GM23338 (cell line): ENCODE measurements at regions not wholly inside any gene's neighbourhood (a gene's known extent, or its start where the extent isn't known, plus 50 kb on each side); places are given as distances from the start of the nearest gene placed in this dataset. TPM values are rescaled to one million over a fixed set of nuclear protein-coding genes. Genes with fewer than 3 reads are reported as not detected.

Experiments
- ATAC-seq: fragments of 200-7000 bp; cut with Tn5 transposase; 3 replicates; pipeline ENCODE4 v1.9.1; 2020
- DNase-seq: peaks from one replicate; pipeline ENCODE4 v3.0.0-alpha.2; 2015; ENCODE audit warnings: low spot score
- H2AFZ ChIP-seq: fragments of 200-600 bp; sonication (generic); 2 replicates; pipeline ENCODE4 v1.8.0; 2016; ENCODE audit warnings: antibody characterized with exemption, mild to moderate bottlenecking, moderate library complexity
- H3F3A ChIP-seq: fragments of 200-600 bp; sonication (generic); replicated peaks from 2 replicates; pipeline ENCODE4 v1.8.0; 2017; ENCODE audit warnings: antibody characterized with exemption, mixed run types, low read depth
- H3K27ac ChIP-seq: fragments of 200-600 bp; sonication (generic); 2 replicates; pipeline ENCODE4 v1.6.1; 2016; ENCODE audit warnings: low read depth
- H3K27me3 ChIP-seq: fragments of 200-600 bp; sonication (generic); 2 replicates; pipeline ENCODE4 v1.8.0; 2016; ENCODE audit warnings: mild to moderate bottlenecking, mixed run types, moderate library complexity; ENCODE audit not compliant: insufficient read depth
- H3K36me3 ChIP-seq: fragments of 200-600 bp; sonication (generic); 2 replicates; pipeline ENCODE4 v1.8.0; 2016; ENCODE audit warnings: mild to moderate bottlenecking; ENCODE audit not compliant: insufficient read depth
- H3K4me1 ChIP-seq: fragments of 200-600 bp; sonication (generic); 2 replicates; pipeline ENCODE4 v1.8.0; 2016; ENCODE audit warnings: mild to moderate bottlenecking, moderate library complexity; ENCODE audit not compliant: insufficient read depth
- H3K4me2 ChIP-seq: fragments of 200-600 bp; sonication (generic); 2 replicates; pipeline ENCODE4 v1.7.1; 2017; ENCODE audit warnings: mixed run types
- H3K4me3 ChIP-seq: fragments of 200-600 bp; sonication (generic); 2 replicates; pipeline ENCODE4 v1.6.1; 2016; ENCODE audit warnings: mixed run types
- H3K79me2 ChIP-seq: fragments of 200-600 bp; sonication (generic); replicated peaks from 2 replicates; pipeline ENCODE4 v1.8.0; 2017; ENCODE audit warnings: mild to moderate bottlenecking; ENCODE audit not compliant: insufficient read depth
- H3K9me2 ChIP-seq: fragments of 200-600 bp; sonication (generic); 2 replicates; pipeline ENCODE4 v1.8.0; 2017; ENCODE audit not compliant: insufficient read depth
- H4K20me1 ChIP-seq: fragments of 200-600 bp; sonication (generic); replicated peaks from 2 replicates; pipeline ENCODE4 v1.8.0; 2017; ENCODE audit warnings: mild to moderate bottlenecking; ENCODE audit not compliant: insufficient read depth
- H3K27ac Mint-ChIP-seq: 2 replicates; pipeline ENCODE4 v1.8.0; 2020; ENCODE audit warnings: inconsistent platforms, mild to moderate bottlenecking, moderate library complexity, mixed read lengths
- H3K27me3 Mint-ChIP-seq: 3 replicates; pipeline ENCODE4 v1.8.0; 2022; ENCODE audit warnings: low read depth, mild to moderate bottlenecking, moderate library complexity, mixed read lengths, inconsistent platforms; ENCODE audit not compliant: insufficient read depth, poor library complexity
- H3K36me3 Mint-ChIP-seq: 3 replicates; pipeline ENCODE4 v1.8.0; 2021; ENCODE audit warnings: low read depth, mild to moderate bottlenecking, inconsistent platforms, moderate library complexity, mixed read lengths
- H3K4me1 Mint-ChIP-seq: 3 replicates; pipeline ENCODE4 v1.8.0; 2020; ENCODE audit warnings: mild to moderate bottlenecking, inconsistent platforms, mixed read lengths
- H3K4me3 Mint-ChIP-seq: 3 replicates; pipeline ENCODE4 v1.8.0; 2021; ENCODE audit warnings: moderate library complexity, mild to moderate bottlenecking, inconsistent platforms, mixed read lengths
- H3K9me3 Mint-ChIP-seq: 3 replicates; pipeline ENCODE4 v1.8.0; 2020; ENCODE audit warnings: moderate library complexity, mild to moderate bottlenecking, inconsistent platforms, mixed read lengths
- NANOG ChIP-seq: IDR thresholded peaks from 2 replicates; pipeline ENCODE4 v1.6.1; 2016; ENCODE audit warnings: antibody characterized with exemption, borderline replicate concordance
- POLR2AphosphoS5 ChIP-seq: IDR thresholded peaks from 2 replicates; pipeline ENCODE4 v1.6.1; 2016; ENCODE audit warnings: antibody characterized with exemption, low read depth
- small RNA-seq: library from RNA; depleted of rRNA; stranded (forward); fragments of <200 nt; gene quantifications from one replicate; pipeline ENCODE3, GENCODE V24; 2014; ENCODE audit warnings: low replicate concordance

GRCh38 chr7:54485044-54485443 lies 57.1 kb upstream of the VSTM2A start:
- Histone ChIP-seq H2AFZ (no peak overlapping the region), H3K27ac (no peak overlapping the region), H3K27me3 (no peaks in the 10 kb centered on the region), H3K79me2 (no peaks in the 10 kb centered on the region), H3K9me2 (0 out of 2 replicates have a peak, but pooled peaks cover 7% of the 10 kb centered on the region), H3K36me3 (no peaks in the 10 kb centered on the region), H4K20me1 (no peaks in the 10 kb centered on the region), H3F3A (no peaks in the 10 kb centered on the region), H3K4me2 (no peak overlapping the region), H3K4me1 (0 out of 2 replicates have a peak, but pooled peaks cover 3% of the 10 kb centered on the region), H3K4me3 (no peak overlapping the region)
- H3K27ac Mint-ChIP-seq: no peak overlapping the region
- TF ChIP-seq POLR2AphosphoS5 (no peak), NANOG (no peak)
- no peak overlapping the region for H3K4me3 Mint-ChIP-seq
- ATAC-seq (no peak), DNase-seq (no peak)
- H3K4me1 Mint-ChIP-seq: peaks cover 5% of the 10 kb centered on the region; the same call in 2 of the 3 replicates
- H3K27me3 Mint-ChIP-seq: no peaks in the 10 kb centered on the region
- peaks cover 11% of the 10 kb centered on the region; the same call in 2 of the 3 replicates for H3K36me3 Mint-ChIP-seq
- H3K9me3 Mint-ChIP-seq: peaks cover 8% of the 10 kb centered on the region; the same call in 2 of the 3 replicates

Small RNA genes in the stretch of these regions (small RNA-seq; reads per million reads assigned to genes)
- gene AC074348.1 (not detected), gene RNU2-29P (1.3 reads per million, percentile 70 among the genes with 10 or more reads in this experiment)
